ENCODE measurements at regions not wholly inside any gene's neighbourhood (a gene's known extent, or its start where the extent isn't known, plus 50 kb on each side); places are given as distances from the start of the nearest gene placed in this dataset.
A peak's percentile ranks its signal among the peaks of the same experiment; 100 is the strongest.

DNA sequence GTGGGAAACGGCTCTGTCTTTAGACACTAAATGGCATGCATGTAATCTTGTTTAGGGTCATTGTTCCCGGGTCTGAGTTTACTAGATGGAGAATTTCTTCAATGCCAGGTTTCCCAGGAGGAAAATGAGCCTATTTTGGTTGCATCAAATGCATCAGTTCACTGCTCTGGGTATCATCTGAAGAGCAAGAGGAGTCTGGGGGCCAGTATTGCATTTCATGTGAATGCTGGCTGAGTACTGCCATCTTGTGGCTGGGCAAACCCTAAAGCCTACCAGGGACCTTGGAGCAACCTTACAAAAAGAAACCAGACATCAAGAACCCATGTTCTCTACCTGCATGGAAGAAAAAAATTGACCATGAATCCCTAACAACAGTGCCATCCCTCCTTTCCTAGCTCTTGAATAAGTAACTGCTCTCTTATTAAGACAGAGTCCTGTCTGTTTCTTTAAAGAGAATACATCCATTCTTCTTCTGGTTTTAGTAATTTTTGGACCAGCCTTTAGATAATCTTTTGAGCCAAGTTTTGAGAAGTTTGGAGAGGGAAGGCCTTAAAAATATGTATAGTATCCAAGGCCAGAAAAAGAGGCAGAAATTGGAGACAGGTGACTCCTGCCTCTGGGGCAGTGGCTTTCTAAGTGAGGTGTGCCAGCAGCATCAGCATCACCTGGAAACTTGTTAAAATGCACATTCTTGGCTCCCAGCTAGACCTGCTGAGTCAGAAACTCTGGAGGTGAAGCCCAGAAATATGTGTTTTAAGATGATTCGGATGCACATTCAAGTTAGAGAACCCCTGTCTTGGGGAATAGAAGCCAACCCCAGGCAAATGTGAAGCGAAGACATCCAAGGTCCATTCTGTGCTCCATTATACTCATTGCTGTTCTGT, 261.0 kb upstream of the CXCR4 start:
- peak in 2 of 6 donors; percentile 24 to 31 for DNase-seq
- H3K36me3 ChIP-seq = no peaks in the 10 kb centered on the region
- no peak overlapping the region for H3K4me3 ChIP-seq
- WGBS, 2 donors = 40 to 49% methylated on average over 4 of the region's 4 CpGs
- peak; percentile 48 to 87 (median 82) for ATAC-seq
- H3K27ac ChIP-seq = no peak overlapping the region
- no peaks in the 10 kb centered on the region for H3K27me3 ChIP-seq
- intact Hi-C loops (cut with DNase I) = loop anchor here in 1 of 3 donors (10.0 kb wide), 1 partner anchor 464 kb away; no protein-coding TSS in a partner anchor
- no peak for FAIRE-seq
- H3K4me1 ChIP-seq = no peaks in the 10 kb centered on the region
- TF ChIP-seq CTCF (IDR thresholded peaks at IDR 0.05) = peak; percentile 25 to 46 (median 36)
- no peaks in the 10 kb centered on the region for H3K9me3 ChIP-seq

- Histone ChIP-seq H3K9me3 (no peaks in the 10 kb centered on the region), H3K27me3 (no peaks in the 10 kb centered on the region), H3K36me3 (no peaks in the 10 kb centered on the region), H3K27ac (no peak overlapping the region), H3K4me1 (no peaks in the 10 kb centered on the region), H3K4me3 (no peak overlapping the region)
- intact Hi-C loops (cut with DNase I) = loop anchor here in 1 of 3 donors (10.0 kb wide), 1 partner anchor 463 kb away; no protein-coding TSS in a partner anchor
- ATAC-seq = no peak
- no peak for TF ChIP-seq CTCF (IDR thresholded peaks at IDR 0.05)
- DNase-seq = no peak
- WGBS, 2 donors = 75 to 85% methylated on average over 7 of the region's 7 CpGs
- no peak for FAIRE-seq
These were observed 259.8 kb upstream of the CXCR4 start for GRCh38 chr2:136377423-136378382.

GRCh38 chr2:136376798-136377211, 258.9 kb upstream of the CXCR4 start:
- TF ChIP-seq CTCF (IDR thresholded peaks at IDR 0.05) = no peak
- DNase-seq (no peak), FAIRE-seq (no peak), ATAC-seq (no peak)
- intact Hi-C loops (cut with DNase I) = loop anchor here in 1 of 3 donors (10.0 kb wide), 1 partner anchor 462 kb away; no protein-coding TSS in a partner anchor
- no peak overlapping the region for H3K4me3 ChIP-seq
- WGBS, 2 donors = 71 to 77% methylated on average over 6 of the region's 6 CpGs
- no peaks in the 10 kb centered on the region for H3K9me3 ChIP-seq
- no peak overlapping the region for H3K27ac ChIP-seq
- no peaks in the 10 kb centered on the region for H3K36me3 ChIP-seq
- H3K27me3 ChIP-seq = no peaks in the 10 kb centered on the region
- H3K4me1 ChIP-seq = no peaks in the 10 kb centered on the region

GRCh38 chr2:136376211-136376610, 258.3 kb upstream of the CXCR4 start:
- H3K27me3 ChIP-seq = no peaks in the 10 kb centered on the region
- no peak for FAIRE-seq
- H3K9me3 ChIP-seq = no peaks in the 10 kb centered on the region
- intact Hi-C loops (cut with DNase I) = loop anchor here in 1 of 3 donors (10.0 kb wide), 1 partner anchor 461 kb away; no protein-coding TSS in a partner anchor
- 38 to 49% methylated on average over 6 of the region's 6 CpGs for WGBS, 2 donors
- no peak for TF ChIP-seq CTCF (IDR thresholded peaks at IDR 0.05)
- H3K4me3 ChIP-seq = no peak overlapping the region
- H3K36me3 ChIP-seq = no peaks in the 10 kb centered on the region
- DNase-seq = peak in 1 of 6 donors; percentile 40
- peak in 2 of 4 donors; percentile 37 to 46 for ATAC-seq
- H3K27ac ChIP-seq = no peak overlapping the region
- no peaks in the 10 kb centered on the region for H3K4me1 ChIP-seq
